NCI-H446 (cell line): ENCODE measurements at regions not wholly inside any gene's neighbourhood (a gene's known extent, or its start where the extent isn't known, plus 50 kb on each side); places are given as distances from the start of the nearest gene placed in this dataset.

Experiments used
- DNase-seq, 2 experiments: peaks; one replicate each; lab custom pipeline; 2025; lab: John Stamatoyannopoulos, UW

GRCh38 chr2:198417836-198418235 lies 613.4 kb downstream of the PLCL1 start:
- no peak for DNase-seq

GRCh38 chr2:198414976-198415375 lies 610.6 kb downstream of the PLCL1 start:
- no peak for DNase-seq

- DNase-seq: no peak
Observed at GRCh38 chr2:198411936-198412335, 607.5 kb downstream of the PLCL1 start.

- DNase-seq: no peak
Observed at GRCh38 chr2:198408171-198408570, 603.8 kb downstream of the PLCL1 start.

GRCh38 chr2:198405311-198405710 lies 600.9 kb downstream of the PLCL1 start:
- DNase-seq: no peak

- no peak for DNase-seq
Observed at GRCh38 chr2:198401644-198402043, 597.3 kb downstream of the PLCL1 start.

GRCh38 chr2:198400999-198401398 lies 596.6 kb downstream of the PLCL1 start:
- no peak for DNase-seq

- no peak for DNase-seq
Observed at GRCh38 chr2:198394208-198394607, 589.8 kb downstream of the PLCL1 start.

- DNase-seq: no peak
Observed at GRCh38 chr2:198390670-198391069, 586.3 kb downstream of the PLCL1 start.

GRCh38 chr2:198387677-198388076 lies 583.3 kb downstream of the PLCL1 start:
- DNase-seq: no peak

- no peak for DNase-seq
Observed at GRCh38 chr2:198385856-198386255, 581.5 kb downstream of the PLCL1 start.

- no peak for DNase-seq
Observed at GRCh38 chr2:198385326-198385725, 580.9 kb downstream of the PLCL1 start.

GRCh38 chr2:198383392-198383791 lies 579.0 kb downstream of the PLCL1 start:
- no peak for DNase-seq

- DNase-seq: no peak
Observed at GRCh38 chr2:198382811-198383210, 578.4 kb downstream of the PLCL1 start.

- no peak for DNase-seq
Observed at GRCh38 chr2:198376677-198377076, 572.3 kb downstream of the PLCL1 start.

- DNase-seq: no peak
Observed at GRCh38 chr2:198375083-198375410, 570.7 kb downstream of the PLCL1 start.

GRCh38 chr2:198374375-198375082 lies 570.1 kb downstream of the PLCL1 start:
- DNase-seq: peak in 1 of 2 experiments; percentile 41

- no peak for DNase-seq
Observed at GRCh38 chr2:198371921-198372543, 567.6 kb downstream of the PLCL1 start.

- no peak for DNase-seq
Observed at GRCh38 chr2:198371329-198371728, 566.9 kb downstream of the PLCL1 start.

GRCh38 chr2:198368089-198368488 lies 563.7 kb downstream of the PLCL1 start:
- no peak for DNase-seq

- DNase-seq: no peak
Observed at GRCh38 chr2:198362740-198363139, 558.3 kb downstream of the PLCL1 start.

- DNase-seq: no peak
Observed at GRCh38 chr2:198359308-198359707, 554.9 kb downstream of the PLCL1 start.

GRCh38 chr2:198356157-198356556 lies 551.8 kb downstream of the PLCL1 start:
- no peak for DNase-seq

GRCh38 chr2:198351647-198352046 lies 547.3 kb downstream of the PLCL1 start:
- DNase-seq: no peak
